ENCODE measurements at regions not wholly inside any gene's neighbourhood (a gene's known extent, or its start where the extent isn't known, plus 50 kb on each side); places are given as distances from the start of the nearest gene placed in this dataset.

DNA sequence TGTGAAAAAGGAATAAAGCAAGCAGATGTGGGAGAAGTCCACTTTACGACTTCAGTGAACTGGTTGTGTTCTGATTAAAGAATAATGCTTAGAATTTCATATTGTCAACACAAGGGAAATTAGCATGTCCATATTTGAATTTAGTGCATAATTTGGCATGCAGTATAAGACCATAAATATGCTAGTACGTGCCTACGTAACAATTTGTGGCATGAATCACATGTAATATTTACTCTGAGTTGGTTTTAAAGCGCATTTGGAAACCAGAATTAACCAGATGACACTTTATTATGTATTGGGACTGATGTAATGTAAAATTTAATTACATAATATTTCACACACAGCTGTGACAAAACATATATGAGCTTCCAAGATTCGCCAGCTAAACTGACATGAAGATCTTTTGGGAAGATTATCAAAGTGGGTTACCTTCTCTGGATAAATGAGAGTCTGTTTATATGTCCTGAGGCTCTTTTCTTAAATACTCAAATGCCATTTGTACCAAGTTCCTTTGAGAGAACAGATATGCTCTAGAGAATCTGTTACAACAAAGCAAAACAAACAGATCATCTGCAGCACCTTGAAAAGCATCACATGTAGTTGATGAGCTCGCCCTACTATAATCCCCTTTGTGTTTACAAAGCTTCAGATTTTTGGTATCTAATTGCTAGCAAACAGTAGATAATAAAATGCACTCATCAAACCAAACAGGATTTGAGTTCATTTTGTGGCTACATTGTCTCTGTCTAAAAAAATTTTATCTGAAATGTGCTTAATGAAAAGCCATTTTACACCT is 1468.6 kb downstream of the CDH11 start:
- no peaks in the 10 kb centered on the region for H3K27me3 Mint-ChIP-seq (ENCODE audit: low read depth)
- H3K79me1 ChIP-seq (ENCODE audit: insufficient read depth, low read depth, low read length, poor library complexity, severe bottlenecking), result no peaks in the 10 kb centered on the region
- H3K56ac ChIP-seq (ENCODE audit: insufficient read length, low read depth, low read length), result no peak overlapping the region
- no peak overlapping the region for H3T11ph ChIP-seq (ENCODE audit: low read length)
- no peak overlapping the region for H3K27ac Mint-ChIP-seq
- H3K36me3 Mint-ChIP-seq (ENCODE audit: insufficient read depth in 1 of 3, low read depth in 3 of 3), result no peaks in the 10 kb centered on the region; a peak in 2 of 7 replicates
- H4K91ac ChIP-seq (ENCODE audit: insufficient read length, low read depth, low read length), result no peak overlapping the region
- no peak overlapping the region for H2BK20ac ChIP-seq (ENCODE audit: low read depth, low read length, poor library complexity, severe bottlenecking)
- no peak overlapping the region for H2BK15ac ChIP-seq (ENCODE audit: low read depth, low read length)
- no peak overlapping the region for H3K9ac ChIP-seq (ENCODE audit: extremely low read depth, insufficient read length, low read length)
- H3K27me3 ChIP-seq (ENCODE audit: insufficient read depth, low read length), result no peaks in the 10 kb centered on the region
- H3K4me1 ChIP-seq (ENCODE audit: insufficient read depth, low read length), result no peaks in the 10 kb centered on the region
- H3K14ac ChIP-seq (ENCODE audit: insufficient read depth, low read length), result no peak overlapping the region
- H2AK5ac ChIP-seq (ENCODE audit: insufficient read length, low read length), result no peak overlapping the region
- H3K79me2 ChIP-seq (ENCODE audit: insufficient read depth, low read length), result no peaks in the 10 kb centered on the region
- H2BK5ac ChIP-seq (ENCODE audit: insufficient read length, low read length), result no peak overlapping the region
- H3K4me3 Mint-ChIP-seq, result no peak overlapping the region
- no peak for DNase-seq
- TF ChIP-seq, protein P1, sequence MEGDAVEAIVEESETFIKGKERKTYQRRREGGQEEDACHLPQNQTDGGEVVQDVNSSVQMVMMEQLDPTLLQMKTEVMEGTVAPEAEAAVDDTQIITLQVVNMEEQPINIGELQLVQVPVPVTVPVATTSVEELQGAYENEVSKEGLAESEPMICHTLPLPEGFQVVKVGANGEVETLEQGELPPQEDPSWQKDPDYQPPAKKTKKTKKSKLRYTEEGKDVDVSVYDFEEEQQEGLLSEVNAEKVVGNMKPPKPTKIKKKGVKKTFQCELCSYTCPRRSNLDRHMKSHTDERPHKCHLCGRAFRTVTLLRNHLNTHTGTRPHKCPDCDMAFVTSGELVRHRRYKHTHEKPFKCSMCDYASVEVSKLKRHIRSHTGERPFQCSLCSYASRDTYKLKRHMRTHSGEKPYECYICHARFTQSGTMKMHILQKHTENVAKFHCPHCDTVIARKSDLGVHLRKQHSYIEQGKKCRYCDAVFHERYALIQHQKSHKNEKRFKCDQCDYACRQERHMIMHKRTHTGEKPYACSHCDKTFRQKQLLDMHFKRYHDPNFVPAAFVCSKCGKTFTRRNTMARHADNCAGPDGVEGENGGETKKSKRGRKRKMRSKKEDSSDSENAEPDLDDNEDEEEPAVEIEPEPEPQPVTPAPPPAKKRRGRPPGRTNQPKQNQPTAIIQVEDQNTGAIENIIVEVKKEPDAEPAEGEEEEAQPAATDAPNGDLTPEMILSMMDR (conservative IDR thresholded peaks at IDR 0.05), result no peak
- no peak overlapping the region for H3K4me2 ChIP-seq (ENCODE audit: insufficient read depth, insufficient read length, low read length)
- no peak overlapping the region for H3K18ac ChIP-seq (ENCODE audit: insufficient read length, low read depth, low read length)
- H3K4me1 Mint-ChIP-seq, result peaks cover 12 to 13% of the 10 kb centered on the region in 2 experiments
- H3K9me3 Mint-ChIP-seq, result no peaks in the 10 kb centered on the region
- no peak overlapping the region for H2BK12ac ChIP-seq (ENCODE audit: insufficient read length, low read depth, low read length)
- H2AFZ ChIP-seq (ENCODE audit: low read length), result no peak overlapping the region
- no peaks in the 10 kb centered on the region for H3K23me2 ChIP-seq (ENCODE audit: insufficient read length, low read depth, low read length, poor library complexity, severe bottlenecking)
- no peaks in the 10 kb centered on the region for H3K9me3 ChIP-seq (ENCODE audit: control insufficient read depth, low read depth, low read length)
- no peaks in the 10 kb centered on the region for H4K20me1 ChIP-seq (ENCODE audit: control insufficient read depth, insufficient read depth, insufficient read length)
- WGBS (ENCODE audit: extremely low coverage, insufficient read length, low lambda C conversion rate), result no CpG with 5 or more reads among the region's 6 CpGs
- no peak overlapping the region for H3K27ac ChIP-seq (ENCODE audit: insufficient read length, low read depth, low read length)
- H4K5ac ChIP-seq (ENCODE audit: insufficient read length, low read depth, low read length), result no peak overlapping the region
- no peak overlapping the region for H4K8ac ChIP-seq (replicated peaks; ENCODE audit: insufficient read length, low read depth, low read length)
- no peak overlapping the region for H3K23ac ChIP-seq (ENCODE audit: insufficient read length, low read depth, low read length)
- H3K4ac ChIP-seq (ENCODE audit: low read depth, low read length), result no peak overlapping the region
- H2BK120ac ChIP-seq (ENCODE audit: low read depth, low read length, poor library complexity, severe bottlenecking), result no peak overlapping the region

Measured in H9 (cell line).